Right lung (tissue), 2 donors: ENCODE measurements at regions not wholly inside any gene's neighbourhood (a gene's known extent, or its start where the extent isn't known, plus 50 kb on each side); places are given as distances from the start of the nearest gene placed in this dataset.

ENCODE experiments used
- DNase-seq, 2 donors: peaks; one replicate each; pipeline ENCODE4 v3.0.0-alpha.2; 2013

- no peak for DNase-seq
These were observed 86.2 kb downstream of the TSPAN8 start for GRCh38 chr12:71071536-71072097.

- DNase-seq: no peak
These were observed 87.2 kb downstream of the TSPAN8 start for GRCh38 chr12:71070416-71071128.

- DNase-seq: peak; percentile 31 to 40
These were observed 88.5 kb downstream of the TSPAN8 start for GRCh38 chr12:71069311-71069710.

- no peak for DNase-seq
These were observed 94.7 kb downstream of the TSPAN8 start for GRCh38 chr12:71063087-71063486.

- no peak for DNase-seq
These were observed 96.3 kb downstream of the TSPAN8 start for GRCh38 chr12:71061451-71061850.

- DNase-seq: no peak
These were observed 97.4 kb downstream of the TSPAN8 start for GRCh38 chr12:71060426-71060825.

- peak; percentile 33 to 34 for DNase-seq
These were observed 100.5 kb downstream of the TSPAN8 start for GRCh38 chr12:71057330-71057729.

- DNase-seq: no peak
These were observed 103.2 kb downstream of the TSPAN8 start for GRCh38 chr12:71054551-71054950.

- peak in 1 of 2 donors; percentile 23 for DNase-seq
These were observed 111.6 kb downstream of the TSPAN8 start for GRCh38 chr12:71046215-71046614.

GRCh38 chr12:71045781-71046180 is 112.0 kb downstream of the TSPAN8 start:
- peak; percentile 77 to 82 for DNase-seq

GRCh38 chr12:71041476-71041875 is 116.3 kb downstream of the TSPAN8 start:
- no peak for DNase-seq

GRCh38 chr12:71038960-71039359 is 118.4 kb upstream of the PTPRR start:
- no peak for DNase-seq

GRCh38 chr12:71036526-71036925 is 116.0 kb upstream of the PTPRR start:
- no peak for DNase-seq

GRCh38 chr12:71032933-71033332 is 112.4 kb upstream of the PTPRR start:
- no peak for DNase-seq

- DNase-seq: no peak
These were observed 108.8 kb upstream of the PTPRR start for GRCh38 chr12:71029302-71029701.

- no peak for DNase-seq
These were observed 107.3 kb upstream of the PTPRR start for GRCh38 chr12:71027856-71028255.

GRCh38 chr12:71024827-71025226 is 104.3 kb upstream of the PTPRR start:
- DNase-seq: no peak

- DNase-seq: no peak
These were observed 103.7 kb upstream of the PTPRR start for GRCh38 chr12:71024281-71024680.

- no peak for DNase-seq
These were observed 101.0 kb upstream of the PTPRR start for GRCh38 chr12:71021491-71021890.

GRCh38 chr12:71019282-71019831 is 98.8 kb upstream of the PTPRR start:
- DNase-seq: no peak

- no peak for DNase-seq
These were observed 98.1 kb upstream of the PTPRR start for GRCh38 chr12:71018682-71019081.

- peak in 1 of 2 donors; percentile 29 for DNase-seq
These were observed 93.7 kb upstream of the PTPRR start for GRCh38 chr12:71014180-71014785.

- no peak for DNase-seq
These were observed 90.7 kb upstream of the PTPRR start for GRCh38 chr12:71011261-71011660.
